Esophagus muscularis mucosa (tissue), 4 donors: ENCODE measurements at regions not wholly inside any gene's neighbourhood (a gene's known extent, or its start where the extent isn't known, plus 50 kb on each side); places are given as distances from the start of the nearest gene placed in this dataset.

Experiments
- DNase-seq: peaks from one replicate; pipeline ENCODE4 v3.0.0-alpha.2; 2017; ENCODE audit errors: extremely low spot score
- H3K27ac ChIP-seq, 4 donors: fragments of 200-600 bp; sonication (generic); replicated peaks in 1 of 4; 1 replicate in 3 of 4; 2 replicates in 1 of 4; pipeline ENCODE4 v1.5.1; 2016 to 2019; ENCODE audit warnings: mild to moderate bottlenecking in 1 of 4
- H3K27me3 ChIP-seq, 4 donors: fragments of 200-600 bp; sonication (generic); one replicate each; pipeline versions ENCODE4 v1.5.1 to v1.6.0; 2016 to 2019
- H3K36me3 ChIP-seq, 4 donors: fragments of 200-600 bp; sonication (generic); one replicate each; pipeline ENCODE4 v1.5.1; 2016 to 2019
- H3K4me1 ChIP-seq, 4 donors: fragments of 200-600 bp; sonication (generic); one replicate each; pipeline ENCODE4 v1.5.1; 2016 to 2019
- H3K4me3 ChIP-seq, 4 donors: fragments of 200-600 bp; sonication (generic); 1 replicate in 2 of 4; 2 replicates in 2 of 4; pipeline ENCODE4 v1.5.1; 2016 to 2019; ENCODE audit warnings: mild to moderate bottlenecking in 4 of 4, moderate library complexity in 1 of 4
- H3K9me3 ChIP-seq, 4 donors: fragments of 200-600 bp; sonication (generic); 1 replicate in 3 of 4; 2 replicates in 1 of 4; pipeline ENCODE4 v1.5.1; 2016 to 2019
- EP300 ChIP-seq: sonication (generic); formaldehyde crosslinking; IDR thresholded peaks from one replicate; pipeline ENCODE4 v1.6.1; 2017; ENCODE audit warnings: antibody characterized with exemption
- POLR2A ChIP-seq: fragments of 450-650 bp; IDR thresholded peaks from one replicate; pipeline ENCODE4 v1.6.1; 2017; ENCODE audit warnings: antibody characterized with exemption, moderate library complexity, mild to moderate bottlenecking, low read depth
- POLR2AphosphoS5 ChIP-seq, 2 donors: sonication (generic); formaldehyde crosslinking; IDR thresholded peaks; one replicate each; pipeline ENCODE4 v1.6.1; 2017; ENCODE audit warnings: antibody characterized with exemption in 2 of 2
- WGBS: methylation state at CpG from one replicate; pipeline ENCODE4 v1.1.5; 2018; 5-methylcytosine and 5-hydroxymethylcytosine counted together
- intact Hi-C: fragments of 100-400 bp; cut with DNase I; formaldehyde crosslinking; loops from one replicate; pipeline ENCODE4 v1.15.1; 2023
- TF ChIP-seq, protein P1 (sequence below), 3 experiments: fragments of 200-600 bp in 2 of 3; fragments of 450-650 bp in 1 of 3; sonication (generic) in 2 of 3; IDR thresholded peaks; one replicate each; pipeline ENCODE4 v1.5.1; 2017 to 2019; ENCODE audit warnings: antibody characterized with exemption in 3 of 3, mild to moderate bottlenecking in 2 of 3, moderate library complexity in 1 of 3

DNA sequence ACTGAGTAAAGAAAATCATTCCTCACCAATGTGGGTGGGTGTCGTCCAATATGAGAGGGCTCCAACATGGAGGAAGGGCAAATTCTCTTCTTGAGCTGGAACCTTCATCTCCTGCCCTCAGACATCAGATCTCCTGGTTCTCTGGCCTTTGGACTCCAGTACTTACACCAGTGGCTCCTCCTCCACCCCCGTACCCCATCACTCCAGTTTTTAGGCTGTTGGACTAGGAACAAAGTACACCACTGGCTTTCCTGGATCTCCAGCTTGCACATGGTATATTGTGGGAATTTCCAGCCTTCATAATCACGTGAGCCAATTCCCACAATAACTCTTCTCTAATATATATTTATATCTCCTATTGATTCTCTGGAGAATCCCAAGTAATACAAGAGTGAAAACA is 196.9 kb downstream of the PDHA2 start:
- H3K27me3 ChIP-seq: no peaks in the 10 kb centered on the region
- intact Hi-C loops: no loop called here
- TF ChIP-seq POLR2A (no peak), EP300 (no peak), POLR2AphosphoS5 (IDR thresholded peaks at IDR 0.05) (no peak)
- TF ChIP-seq, protein P1, sequence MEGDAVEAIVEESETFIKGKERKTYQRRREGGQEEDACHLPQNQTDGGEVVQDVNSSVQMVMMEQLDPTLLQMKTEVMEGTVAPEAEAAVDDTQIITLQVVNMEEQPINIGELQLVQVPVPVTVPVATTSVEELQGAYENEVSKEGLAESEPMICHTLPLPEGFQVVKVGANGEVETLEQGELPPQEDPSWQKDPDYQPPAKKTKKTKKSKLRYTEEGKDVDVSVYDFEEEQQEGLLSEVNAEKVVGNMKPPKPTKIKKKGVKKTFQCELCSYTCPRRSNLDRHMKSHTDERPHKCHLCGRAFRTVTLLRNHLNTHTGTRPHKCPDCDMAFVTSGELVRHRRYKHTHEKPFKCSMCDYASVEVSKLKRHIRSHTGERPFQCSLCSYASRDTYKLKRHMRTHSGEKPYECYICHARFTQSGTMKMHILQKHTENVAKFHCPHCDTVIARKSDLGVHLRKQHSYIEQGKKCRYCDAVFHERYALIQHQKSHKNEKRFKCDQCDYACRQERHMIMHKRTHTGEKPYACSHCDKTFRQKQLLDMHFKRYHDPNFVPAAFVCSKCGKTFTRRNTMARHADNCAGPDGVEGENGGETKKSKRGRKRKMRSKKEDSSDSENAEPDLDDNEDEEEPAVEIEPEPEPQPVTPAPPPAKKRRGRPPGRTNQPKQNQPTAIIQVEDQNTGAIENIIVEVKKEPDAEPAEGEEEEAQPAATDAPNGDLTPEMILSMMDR (IDR thresholded peaks at IDR 0.05): no peak

DNA sequence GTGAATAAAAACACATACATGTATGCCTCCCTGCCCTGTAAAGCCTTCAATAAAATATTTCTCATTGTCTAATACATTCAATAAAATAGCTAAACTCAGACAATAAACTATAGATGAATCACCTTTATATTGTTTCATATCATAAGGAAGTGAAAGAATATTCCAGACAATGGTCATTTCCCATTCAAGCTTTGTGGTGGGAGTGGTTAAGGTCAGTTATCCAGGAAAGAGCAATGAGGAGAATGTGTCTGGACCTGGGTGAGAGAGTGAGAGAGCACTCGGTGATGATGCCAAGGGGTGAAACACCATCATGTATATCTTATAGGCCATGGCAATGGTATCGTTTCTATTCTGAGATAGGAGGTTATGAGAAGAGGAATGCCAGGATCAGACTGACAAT is 197.8 kb downstream of the PDHA2 start:
- no peak overlapping the region for H3K27ac ChIP-seq
- whole genome bisulfite sequencing: 83% methylated on average over 2 of the region's 2 CpGs
- no peaks in the 10 kb centered on the region for H3K36me3 ChIP-seq
- no peak overlapping the region for H3K4me3 ChIP-seq
- intact Hi-C loops: no loop called here
- H3K4me1 ChIP-seq: no peaks in the 10 kb centered on the region
- H3K27me3 ChIP-seq: no peaks in the 10 kb centered on the region
- DNase-seq: no peak
- TF ChIP-seq, protein P1 (IDR thresholded peaks at IDR 0.05): no peak
- TF ChIP-seq EP300: no peak
- TF ChIP-seq POLR2A: no peak
- no peak for TF ChIP-seq POLR2AphosphoS5 (IDR thresholded peaks at IDR 0.05)
- no peaks in the 10 kb centered on the region for H3K9me3 ChIP-seq

More for the DNA sequence above, 196.9 kb downstream of the PDHA2 start:
- DNase-seq: no peak
- Histone ChIP-seq H3K4me3 (no peak overlapping the region), H3K27ac (no peak overlapping the region), H3K4me1 (no peaks in the 10 kb centered on the region), H3K36me3 (no peaks in the 10 kb centered on the region), H3K9me3 (no peaks in the 10 kb centered on the region)
- WGBS: 67% methylated on average over 3 of the region's 3 CpGs

- 20% methylated on average over 1 of the region's 1 CpG for WGBS
- Histone ChIP-seq H3K4me1 (no peaks in the 10 kb centered on the region), H3K9me3 (no peaks in the 10 kb centered on the region), H3K27ac (no peak overlapping the region), H3K4me3 (no peak overlapping the region), H3K27me3 (no peaks in the 10 kb centered on the region), H3K36me3 (no peaks in the 10 kb centered on the region)
- TF ChIP-seq, protein P1 (IDR thresholded peaks at IDR 0.05): no peak
- no peak for TF ChIP-seq POLR2AphosphoS5 (IDR thresholded peaks at IDR 0.05)
- no peak for TF ChIP-seq POLR2A
- no peak for TF ChIP-seq EP300
- intact Hi-C loops: no loop called here
- no peak for DNase-seq
These were observed 199.3 kb downstream of the PDHA2 start for GRCh38 chr4:96039217-96039616.

- DNase-seq: no peak
- Histone ChIP-seq H3K27ac (no peak overlapping the region), H3K36me3 (no peaks in the 10 kb centered on the region), H3K4me1 (no peaks in the 10 kb centered on the region), H3K4me3 (no peak overlapping the region), H3K9me3 (no peaks in the 10 kb centered on the region), H3K27me3 (no peaks in the 10 kb centered on the region)
- intact Hi-C loops: no loop called here
- TF ChIP-seq POLR2A (no peak), EP300 (no peak), POLR2AphosphoS5 (IDR thresholded peaks at IDR 0.05) (no peak)
- TF ChIP-seq, protein P1 (IDR thresholded peaks at IDR 0.05): no peak
- WGBS: 55% methylated on average over 2 of the region's 2 CpGs
These were observed 200.0 kb downstream of the PDHA2 start for GRCh38 chr4:96039803-96040436.

DNA sequence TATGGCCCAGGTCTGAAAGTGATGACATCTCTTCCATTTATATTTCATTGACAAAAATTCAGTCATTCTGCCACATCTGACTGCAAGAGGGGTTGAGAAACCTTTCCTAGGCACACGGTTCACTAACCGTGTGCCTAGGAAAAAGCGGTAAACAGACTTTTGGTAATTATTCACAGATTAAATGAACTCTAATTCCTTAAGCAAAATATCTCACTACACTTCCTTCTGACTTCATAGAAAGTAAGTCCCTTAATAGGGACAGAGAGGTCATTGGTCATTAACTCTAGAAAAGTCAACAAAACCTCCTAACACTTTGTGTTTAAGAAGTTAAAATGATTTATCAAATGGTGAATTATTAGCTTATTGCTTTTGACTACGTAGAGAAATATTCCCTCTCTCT is 205.1 kb downstream of the PDHA2 start:
- H3K4me3 ChIP-seq: no peak overlapping the region
- H3K27ac ChIP-seq: no peak overlapping the region
- TF ChIP-seq EP300 (no peak), POLR2AphosphoS5 (IDR thresholded peaks at IDR 0.05) (no peak), POLR2A (no peak)
- TF ChIP-seq, protein P1 (IDR thresholded peaks at IDR 0.05): no peak
- H3K27me3 ChIP-seq: no peaks in the 10 kb centered on the region
- H3K4me1 ChIP-seq: no peaks in the 10 kb centered on the region
- intact Hi-C loops: no loop called here
- no peaks in the 10 kb centered on the region for H3K36me3 ChIP-seq
- DNase-seq: no peak
- H3K9me3 ChIP-seq: no peaks in the 10 kb centered on the region
- 87% methylated on average over 4 of the region's 4 CpGs for WGBS
